ENCODE measurements at regions not wholly inside any gene's neighbourhood (a gene's known extent, or its start where the extent isn't known, plus 50 kb on each side); places are given as distances from the start of the nearest gene placed in this dataset.

GRCh38 chr21:31473685-31474345 lies 129.8 kb upstream of the TIAM1 start:
- no peak for ATAC-seq
- POLR2A ChIA-PET: no interaction called here
- H3K4me1 ChIP-seq (ENCODE audit: control insufficient read depth, insufficient read depth, low read length): no peaks in the 10 kb centered on the region
- TF ChIP-seq NFYA (IDR thresholded peaks at IDR 0.05; ENCODE audit: borderline replicate concordance, low read depth, low read length): no peak
- no peak for TF ChIP-seq REST (IDR thresholded peaks at IDR 0.05; ENCODE audit: low read depth, low read length)
- no peak for TF ChIP-seq CEBPZ (IDR thresholded peaks at IDR 0.05; ENCODE audit: low read depth, low read length)
- no peak for TF ChIP-seq ZNF622 (IDR thresholded peaks at IDR 0.05)
- no peak for TF ChIP-seq E4F1 (IDR thresholded peaks at IDR 0.05; ENCODE audit: borderline replicate concordance, partially characterized antibody)
- TF ChIP-seq CREB1 (IDR thresholded peaks at IDR 0.05; ENCODE audit: low read depth): no peak
- no peak for TF ChIP-seq ZNF24 (IDR thresholded peaks at IDR 0.05)
- no peak for TF ChIP-seq RFX5 (IDR thresholded peaks at IDR 0.05; ENCODE audit: low read depth, low read length)
- TF ChIP-seq ZBTB33 (IDR thresholded peaks at IDR 0.05): no peak
- TF ChIP-seq RAD21 (IDR thresholded peaks at IDR 0.05; ENCODE audit: insufficient read depth, low read depth, low read length): no peak
- TF ChIP-seq HCFC1 (IDR thresholded peaks at IDR 0.05; ENCODE audit: low read length): no peak
- no peak for TF ChIP-seq BMI1 (IDR thresholded peaks at IDR 0.05; ENCODE audit: borderline replicate concordance)

More at GRCh38 chr21:31473685-31474345, 129.8 kb upstream of the TIAM1 start:
- RAD21 ChIA-PET (ENCODE audit: unreplicated experiment): no interaction called here
- FAIRE-seq: no peak
- 53% methylated on average over 8 of the region's 8 CpGs for WGBS (ENCODE audit: insufficient coverage, insufficient replicate concordance, low lambda C conversion rate, missing lambda C conversion rate)
- Histone ChIP-seq H3K36me3 (ENCODE audit: control insufficient read depth in 2 of 2, insufficient read depth in 2 of 2, low read length in 1 of 2) (no peaks in the 10 kb centered on the region), H2AFZ (ENCODE audit: control insufficient read depth, low read depth, low read length) (no peak overlapping the region), H3K27ac (ENCODE audit: control insufficient read depth, insufficient read depth) (no peak overlapping the region), H4K20me1 (ENCODE audit: control insufficient read depth, insufficient read depth) (no peaks in the 10 kb centered on the region), H3K4me3 (no peak overlapping the region), H3K79me2 (ENCODE audit: control insufficient read depth, insufficient read depth, low read length) (no peaks in the 10 kb centered on the region), H3K9ac (ENCODE audit: control insufficient read depth, insufficient read depth, low read length) (no peak overlapping the region), H3K9me3 (replicated peaks; ENCODE audit: control insufficient read depth, insufficient read depth, low read length) (no peaks in the 10 kb centered on the region), H3K27me3 (replicated peaks in 1 of 2; ENCODE audit: control insufficient read depth in 2 of 2, insufficient read depth in 2 of 2, low read length in 1 of 2) (no peaks in the 10 kb centered on the region), H3K4me2 (ENCODE audit: control insufficient read depth, insufficient read depth) (no peak overlapping the region)
- no TSS peak for BruUV-seq (replicated peaks)
- in situ Hi-C loops (cut with MboI) (no loop called here), intact Hi-C loops (cut with micrococcal nuclease; ENCODE audit: unreplicated experiment) (no loop called here)
- CTCF ChIA-PET: no interaction called here
- no peak for DNase-seq (ENCODE audit: low read depth, low spot score)
- SMC1A ChIA-PET (ENCODE audit: uncharacterized antibody, unreplicated experiment): interaction anchor here (0.6 kb wide), 1 partner anchor 107 kb away, joined by 3 read pairs; no protein-coding TSS in a partner anchor
